ENCODE measurements at regions not wholly inside any gene's neighbourhood (a gene's known extent, or its start where the extent isn't known, plus 50 kb on each side); places are given as distances from the start of the nearest gene placed in this dataset.

GRCh38 chr20:8946036-8946940, 122.6 kb upstream of the PLCB4 start (continued):
- no peak for TF ChIP-seq STAT6 (CRISPR knock-in tag; conservative IDR thresholded peaks at IDR 0.05; ENCODE audit: low read depth)

- CTCF ChIA-PET = no interaction called here
Measured at GRCh38 chr20:8948442-8949020, 120.4 kb upstream of the PLCB4 start.

More at GRCh38 chr20:8948442-8949020, 120.4 kb upstream of the PLCB4 start:
- TF ChIP-seq ARID4B (CRISPR knock-in tag; IDR thresholded peaks at IDR 0.05; ENCODE audit: borderline replicate concordance) = no peak
- no peak for TF ChIP-seq PREB (CRISPR knock-in tag; IDR thresholded peaks at IDR 0.05; ENCODE audit: borderline replicate concordance)
- TF ChIP-seq ATF3 (CRISPR knock-in tag; conservative IDR thresholded peaks at IDR 0.05) = no peak
- no peak for TF ChIP-seq HMGA2 (CRISPR knock-in tag; IDR thresholded peaks at IDR 0.05)
- no peak for TF ChIP-seq ATF6 (CRISPR knock-in tag; IDR thresholded peaks at IDR 0.05)
- no peak for TF ChIP-seq ZNF317 (CRISPR knock-in tag; IDR thresholded peaks at IDR 0.05; ENCODE audit: borderline replicate concordance, low read depth)
- no peak for TF ChIP-seq ZNF423 (CRISPR knock-in tag; IDR thresholded peaks at IDR 0.05)
- no peak for TF ChIP-seq SMAD3 (CRISPR knock-in tag; IDR thresholded peaks at IDR 0.05; ENCODE audit: borderline replicate concordance)
- TF ChIP-seq FOXJ3 (CRISPR knock-in tag; IDR thresholded peaks at IDR 0.05; ENCODE audit: borderline replicate concordance) = no peak
- TF ChIP-seq E2F5 (CRISPR knock-in tag; IDR thresholded peaks at IDR 0.05) = no peak
- TF ChIP-seq TEAD4 (CRISPR knock-in tag; IDR thresholded peaks at IDR 0.05) = no peak
- no peak for TF ChIP-seq USF2 (CRISPR knock-in tag; IDR thresholded peaks at IDR 0.05)
- TF ChIP-seq NFYB (CRISPR knock-in tag; conservative IDR thresholded peaks at IDR 0.05; ENCODE audit: low read depth) = no peak
- TF ChIP-seq ZNF671 (CRISPR knock-in tag; IDR thresholded peaks at IDR 0.05) = no peak
- no peak for TF ChIP-seq CREM (CRISPR knock-in tag; IDR thresholded peaks at IDR 0.05)
- no peak for TF ChIP-seq MAX (CRISPR knock-in tag; IDR thresholded peaks at IDR 0.05)
- ATAC-seq (no peak), DNase-seq (ENCODE audit: low spot score) (no peak)
- Mint-ChIP-seq H3K36me3 (no peaks in the 10 kb centered on the region), H3K9me3 (no peaks in the 10 kb centered on the region), H3K27me3 (ENCODE audit: low read depth) (no peaks in the 10 kb centered on the region), H3K27ac (no peak overlapping the region), H3K4me1 (peaks cover 4% of the 10 kb centered on the region; the same call in 1 of the 2 replicates), H3K4me3 (no peak overlapping the region)
- POLR2A ChIA-PET = no interaction called here

All from WTC11 (cell line).